NCI-H146 (cell line): ENCODE measurements at regions not wholly inside any gene's neighbourhood (a gene's known extent, or its start where the extent isn't known, plus 50 kb on each side); places are given as distances from the start of the nearest gene placed in this dataset.
"Not testable (repeated sequence)": the region's sequence is repeated elsewhere in the genome, so short reads cannot be mapped to it uniquely, and the experiment has no call there.

Experiments used
- DNase-seq: peaks from one replicate; lab custom pipeline; 2025; lab: John Stamatoyannopoulos, UW

- DNase-seq, result no peak
These were observed 80.2 kb downstream of the TMEM47 start for GRCh38 chrX:34576864-34577263.

GRCh38 chrX:34565981-34566380, 91.1 kb downstream of the TMEM47 start:
- no peak for DNase-seq

GRCh38 chrX:34563804-34564203, 93.3 kb downstream of the TMEM47 start:
- no peak for DNase-seq

GRCh38 chrX:34563061-34563460, 94.0 kb downstream of the TMEM47 start:
- DNase-seq, result no peak

GRCh38 chrX:34562006-34562405, 95.1 kb downstream of the TMEM47 start:
- no peak for DNase-seq

GRCh38 chrX:34560180-34560579, 96.9 kb downstream of the TMEM47 start:
- no peak for DNase-seq

GRCh38 chrX:34559325-34559724, 97.8 kb downstream of the TMEM47 start:
- DNase-seq, result no peak

- DNase-seq, result no peak
These were observed 99.4 kb downstream of the TMEM47 start for GRCh38 chrX:34557733-34558132.

GRCh38 chrX:34555481-34555880, 101.6 kb downstream of the TMEM47 start:
- DNase-seq, result no peak

- DNase-seq, result no peak
These were observed 110.7 kb downstream of the TMEM47 start for GRCh38 chrX:34546366-34546765.

- no peak for DNase-seq
These were observed 129.0 kb downstream of the TMEM47 start for GRCh38 chrX:34528081-34528480.

GRCh38 chrX:34521563-34521962, 135.5 kb downstream of the TMEM47 start:
- no peak for DNase-seq

GRCh38 chrX:34509394-34509793, 147.7 kb downstream of the TMEM47 start:
- DNase-seq, result no peak

- no peak for DNase-seq
These were observed 154.0 kb downstream of the TMEM47 start for GRCh38 chrX:34503119-34503518.

- DNase-seq, result no peak
These were observed 164.0 kb downstream of the TMEM47 start for GRCh38 chrX:34493086-34493485.

- DNase-seq, result no peak
These were observed 166.0 kb downstream of the TMEM47 start for GRCh38 chrX:34491126-34491525.

- DNase-seq, result no peak
These were observed 169.7 kb downstream of the TMEM47 start for GRCh38 chrX:34487364-34487763.

- no peak for DNase-seq
These were observed 173.1 kb downstream of the TMEM47 start for GRCh38 chrX:34483980-34484379.

GRCh38 chrX:34470507-34470906, 186.6 kb downstream of the TMEM47 start:
- DNase-seq, result no peak

GRCh38 chrX:34467437-34467836, 189.6 kb downstream of the TMEM47 start:
- no peak for DNase-seq

GRCh38 chrX:34463220-34463619, 193.9 kb downstream of the TMEM47 start:
- DNase-seq, result not testable (repeated sequence)

- not testable (repeated sequence) for DNase-seq
These were observed 199.2 kb downstream of the TMEM47 start for GRCh38 chrX:34457850-34458249.

- no peak for DNase-seq
These were observed 219.5 kb downstream of the TMEM47 start for GRCh38 chrX:34437586-34437985.

- DNase-seq, result no peak
These were observed 230.8 kb downstream of the TMEM47 start for GRCh38 chrX:34426334-34426733.

- no peak for DNase-seq
These were observed 250.5 kb downstream of the TMEM47 start for GRCh38 chrX:34406580-34406979.
